ENCODE measurements at regions not wholly inside any gene's neighbourhood (a gene's known extent, or its start where the extent isn't known, plus 50 kb on each side); places are given as distances from the start of the nearest gene placed in this dataset.
A peak's percentile ranks its signal among the peaks of the same experiment; 100 is the strongest.

GRCh38 chr7:32428546-32428945 is 61.6 kb downstream of the LSM5 start:
- DNase-seq = no peak

GRCh38 chr7:32427769-32428291 is 62.4 kb downstream of the LSM5 start:
- peak; percentile 76 for DNase-seq

- no peak for DNase-seq
Observed at GRCh38 chr7:32416846-32417245, 73.3 kb downstream of the LSM5 start.

GRCh38 chr7:32415936-32416335 is 74.2 kb downstream of the LSM5 start:
- no peak for DNase-seq

- DNase-seq = no peak
Observed at GRCh38 chr7:32415519-32415918, 74.7 kb downstream of the LSM5 start.

GRCh38 chr7:32412471-32412870 is 77.7 kb downstream of the LSM5 start:
- DNase-seq = no peak

- DNase-seq = no peak
Observed at GRCh38 chr7:32410545-32410944, 79.6 kb downstream of the LSM5 start.

GRCh38 chr7:32406386-32406785 is 83.8 kb downstream of the LSM5 start:
- DNase-seq = no peak

GRCh38 chr7:32403463-32404229 is 86.5 kb downstream of the LSM5 start:
- no peak for DNase-seq

GRCh38 chr7:32400676-32401075 is 89.5 kb downstream of the LSM5 start:
- DNase-seq = no peak

- DNase-seq = no peak
Observed at GRCh38 chr7:32399311-32399710, 90.9 kb downstream of the LSM5 start.

GRCh38 chr7:32395168-32395567 is 95.0 kb downstream of the LSM5 start:
- no peak for DNase-seq

GRCh38 chr7:32393861-32394260 is 96.3 kb downstream of the LSM5 start:
- no peak for DNase-seq

- no peak for DNase-seq
Observed at GRCh38 chr7:32390210-32390609, 100.0 kb downstream of the LSM5 start.

- DNase-seq = no peak
Observed at GRCh38 chr7:32385316-32385956, 104.7 kb downstream of the LSM5 start.

GRCh38 chr7:32381024-32381601 is 109.1 kb downstream of the LSM5 start:
- DNase-seq = no peak

- no peak for DNase-seq
Observed at GRCh38 chr7:32379510-32380112, 110.6 kb downstream of the LSM5 start.

GRCh38 chr7:32378988-32379387 is 111.2 kb downstream of the LSM5 start:
- no peak for DNase-seq

- no peak for DNase-seq
Observed at GRCh38 chr7:32364581-32364980, 125.6 kb downstream of the LSM5 start.

GRCh38 chr7:32360127-32360526 is 130.1 kb downstream of the LSM5 start:
- DNase-seq = no peak

- no peak for DNase-seq
Observed at GRCh38 chr7:32357535-32358277, 132.5 kb downstream of the LSM5 start.

Measured in muscle of arm (tissue), 1 donor.